SK-N-SH treated with all-trans-retinoic acid at 6 μM for 48 hours (cell line): ENCODE measurements at regions not wholly inside any gene's neighbourhood (a gene's known extent, or its start where the extent isn't known, plus 50 kb on each side); places are given as distances from the start of the nearest gene placed in this dataset.

Source experiments
- ATAC-seq: fragments of 200-7000 bp; cut with Tn5 transposase; 3 replicates; pipeline ENCODE4 v1.9.1; 2020; ENCODE audit warnings: mild to moderate bottlenecking, moderate library complexity
- ARNTL ChIP-seq: fragments of 450-650 bp; formaldehyde crosslinking; IDR thresholded peaks from 2 replicates; pipeline ENCODE4 v1.5.0; 2020; ENCODE audit warnings: low read depth, mild to moderate bottlenecking, moderate library complexity, borderline replicate concordance
- BACH2 ChIP-seq: fragments of 250-450 bp; sonication (Bioruptor Pico); IDR thresholded peaks from 2 replicates; pipeline ENCODE4 v1.9.0; 2021; ENCODE audit warnings: mild to moderate bottlenecking, borderline replicate concordance
- CREB5 ChIP-seq: fragments of 250-450 bp; sonication (Bioruptor Pico); IDR thresholded peaks from 2 replicates; pipeline ENCODE4 v1.5.1; 2020; ENCODE audit warnings: low read depth, mild to moderate bottlenecking, moderate library complexity
- CSDC2 ChIP-seq: fragments of 250-450 bp; sonication (Bioruptor Pico); IDR thresholded peaks from 2 replicates; pipeline ENCODE4 v1.5.0; 2020; ENCODE audit warnings: mild to moderate bottlenecking, moderate library complexity
- CSRNP3 ChIP-seq: fragments of 250-450 bp; sonication (Bioruptor Pico); IDR thresholded peaks from 2 replicates; pipeline ENCODE4 v1.5.1; 2021; ENCODE audit warnings: mild to moderate bottlenecking, moderate library complexity
- ESRRG ChIP-seq: fragments of 250-450 bp; sonication (Bioruptor Pico); IDR thresholded peaks from 2 replicates; pipeline ENCODE4 v1.6.1; 2021; ENCODE audit warnings: mild to moderate bottlenecking
- GLIS3 ChIP-seq: fragments of 250-450 bp; sonication (Bioruptor Pico); IDR thresholded peaks from 2 replicates; pipeline ENCODE4 v1.5.0; 2020; ENCODE audit warnings: mild to moderate bottlenecking, moderate library complexity
- ISL1 ChIP-seq: fragments of 250-450 bp; sonication (Bioruptor Pico); IDR thresholded peaks from 2 replicates; pipeline ENCODE4 v2.1.2; 2022; ENCODE audit warnings: mild to moderate bottlenecking, moderate library complexity
- OSR1 ChIP-seq: fragments of 250-450 bp; sonication (Bioruptor Pico); IDR thresholded peaks from 2 replicates; pipeline ENCODE4 v1.8.0; 2022; ENCODE audit warnings: moderate library complexity, mild to moderate bottlenecking, inconsistent platforms
- PATZ1 ChIP-seq: fragments of 250-450 bp; sonication (Bioruptor Pico); IDR thresholded peaks from 2 replicates; pipeline ENCODE4 v1.8.0; 2020; ENCODE audit warnings: mild to moderate bottlenecking, moderate library complexity, borderline replicate concordance
- POU6F1 ChIP-seq: fragments of 250-450 bp; sonication (Bioruptor Pico); IDR thresholded peaks from 2 replicates; pipeline ENCODE4 v1.8.0; 2021; ENCODE audit warnings: low read depth, mild to moderate bottlenecking, moderate library complexity, borderline replicate concordance
- PPARA ChIP-seq: fragments of 250-450 bp; sonication (Bioruptor Pico); IDR thresholded peaks from 2 replicates; pipeline ENCODE4 v1.5.0; 2020; ENCODE audit warnings: mild to moderate bottlenecking, borderline replicate concordance
- RARB ChIP-seq: fragments of 250-450 bp; sonication (Bioruptor Pico); IDR thresholded peaks from 2 replicates; pipeline ENCODE4 v1.8.0; 2021; ENCODE audit warnings: mild to moderate bottlenecking, moderate library complexity
- SNAI2 ChIP-seq: fragments of 250-450 bp; sonication (Bioruptor Pico); IDR thresholded peaks from 2 replicates; pipeline ENCODE4 v1.5.0; 2020; ENCODE audit warnings: mild to moderate bottlenecking, moderate library complexity
- TCF4 ChIP-seq: fragments of 250-450 bp; sonication (Bioruptor Pico); IDR thresholded peaks from 2 replicates; pipeline ENCODE4 v1.8.0; 2021; ENCODE audit warnings: mild to moderate bottlenecking, moderate library complexity, borderline replicate concordance
- TOX ChIP-seq: fragments of 250-450 bp; sonication (Bioruptor Pico); IDR thresholded peaks from 2 replicates; pipeline ENCODE4 v1.8.0; 2021; ENCODE audit warnings: mild to moderate bottlenecking, moderate library complexity, borderline replicate concordance
- TSHZ2 ChIP-seq: fragments of 250-450 bp; sonication (Bioruptor Pico); IDR thresholded peaks from 2 replicates; pipeline ENCODE4 v1.5.0; 2020; ENCODE audit warnings: mild to moderate bottlenecking, moderate library complexity
- ZC3H10 ChIP-seq: fragments of 250-450 bp; sonication (Bioruptor Pico); IDR thresholded peaks from 2 replicates; pipeline ENCODE4 v1.5.1; 2021; ENCODE audit warnings: mild to moderate bottlenecking, moderate library complexity
- ZFP3 ChIP-seq: fragments of 250-450 bp; sonication (Bioruptor Pico); IDR thresholded peaks from 2 replicates; pipeline ENCODE4 v1.5.0; 2020; ENCODE audit warnings: mild to moderate bottlenecking, moderate library complexity
- ZFP30 ChIP-seq: fragments of 450-650 bp; formaldehyde crosslinking; IDR thresholded peaks from 2 replicates; pipeline ENCODE4 v1.5.0; 2022; ENCODE audit warnings: mild to moderate bottlenecking, moderate library complexity
- ZNF565 ChIP-seq: fragments of 450-650 bp; formaldehyde crosslinking; conservative IDR thresholded peaks from 2 replicates; pipeline ENCODE4 v1.5.0; 2020; ENCODE audit warnings: low read depth, mild to moderate bottlenecking, moderate library complexity
- ZNF70 ChIP-seq: fragments of 450-650 bp; formaldehyde crosslinking; IDR thresholded peaks from 2 replicates; pipeline ENCODE4 v1.5.0; 2020; ENCODE audit warnings: mild to moderate bottlenecking, moderate library complexity
- ZNF8 ChIP-seq: fragments of 450-650 bp; formaldehyde crosslinking; IDR thresholded peaks from 2 replicates; pipeline ENCODE4 v1.5.0; 2020; ENCODE audit warnings: mild to moderate bottlenecking, moderate library complexity

- ATAC-seq: no peak
- TF ChIP-seq RARB: no peak
- TF ChIP-seq SNAI2 (CRISPR knock-in tag): no peak
- TF ChIP-seq ZNF70 (CRISPR knock-in tag): no peak
- TF ChIP-seq BACH2: no peak
- no peak for TF ChIP-seq ESRRG (CRISPR knock-in tag)
- no peak for TF ChIP-seq ZNF8
- TF ChIP-seq TSHZ2 (CRISPR knock-in tag): no peak
- TF ChIP-seq GLIS3: no peak
- TF ChIP-seq CREB5 (CRISPR knock-in tag): no peak
- TF ChIP-seq TOX (CRISPR knock-in tag): no peak
- no peak for TF ChIP-seq PPARA (CRISPR knock-in tag)
- TF ChIP-seq ZFP3 (CRISPR knock-in tag): no peak
These were observed 1344.7 kb downstream of the NCAM2 start for GRCh38 chr21:22342889-22343288.

GRCh38 chr21:22343303-22343702 lies 1345.1 kb downstream of the NCAM2 start:
- no peak for ATAC-seq
- TF ChIP-seq TCF4: no peak
- TF ChIP-seq ISL1 (CRISPR knock-in tag): no peak
- no peak for TF ChIP-seq CREB5 (CRISPR knock-in tag)
- no peak for TF ChIP-seq ZC3H10 (CRISPR knock-in tag)
- no peak for TF ChIP-seq ZFP3 (CRISPR knock-in tag)
- TF ChIP-seq CSDC2 (CRISPR knock-in tag): no peak
- no peak for TF ChIP-seq PATZ1 (CRISPR knock-in tag)
- TF ChIP-seq TSHZ2 (CRISPR knock-in tag): no peak

GRCh38 chr21:22343721-22344120 lies 1345.5 kb downstream of the NCAM2 start:
- no peak for ATAC-seq
- no peak for TF ChIP-seq OSR1 (CRISPR knock-in tag)
- TF ChIP-seq CSDC2 (CRISPR knock-in tag): no peak
- no peak for TF ChIP-seq CSRNP3
- TF ChIP-seq BACH2: no peak
- TF ChIP-seq GLIS3: no peak
- no peak for TF ChIP-seq ZNF565 (CRISPR knock-in tag)
- no peak for TF ChIP-seq RARB
- no peak for TF ChIP-seq ISL1 (CRISPR knock-in tag)
- TF ChIP-seq ARNTL (CRISPR knock-in tag): no peak
- TF ChIP-seq ZFP30 (CRISPR knock-in tag): no peak
- no peak for TF ChIP-seq CREB5 (CRISPR knock-in tag)
- no peak for TF ChIP-seq POU6F1 (CRISPR knock-in tag)
